MM.1S (cell line): ENCODE measurements at regions not wholly inside any gene's neighbourhood (a gene's known extent, or its start where the extent isn't known, plus 50 kb on each side); places are given as distances from the start of the nearest gene placed in this dataset.

Source experiments
- CTCF ChIP-seq: fragments of 300-600 bp; sonication (generic); IDR thresholded peaks from 2 replicates; pipeline ENCODE4 v1.5.1; 2016; ENCODE audit warnings: antibody characterized with exemption, low read length, mixed read lengths
- EZH2phosphoT487 ChIP-seq: fragments of 300-600 bp; sonication (generic); IDR thresholded peaks from 2 replicates; pipeline ENCODE4 v1.6.1; 2018; ENCODE audit warnings: antibody characterized with exemption, low read length

GRCh38 chr20:12687476-12687875 lies 321.3 kb upstream of the SPTLC3 start:
- no peak for TF ChIP-seq CTCF
- TF ChIP-seq EZH2phosphoT487: no peak
